T-helper 2 cell treated with Interferon-gamma antibody and Interleukin-4, amounts not matched to agents 100 ng/mL and 5 ng/mL, for 36 hours (primary cell): ENCODE measurements at regions not wholly inside any gene's neighbourhood (a gene's known extent, or its start where the extent isn't known, plus 50 kb on each side); places are given as distances from the start of the nearest gene placed in this dataset.

ENCODE experiments used
- intact Hi-C: fragments of 100-400 bp; cut with micrococcal nuclease; formaldehyde crosslinking; loops from one replicate; pipeline ENCODE4 v1.15.1; 2023

GRCh38 chr6:67679566-67680296 lies 955.4 kb upstream of the ADGRB3 start:
- intact Hi-C loops: no loop called here

- intact Hi-C loops: no loop called here
Observed at GRCh38 chr6:67676892-67677291, 958.2 kb upstream of the ADGRB3 start.

GRCh38 chr6:67667637-67668422 lies 967.3 kb upstream of the ADGRB3 start:
- intact Hi-C loops: no loop called here

- intact Hi-C loops: no loop called here
Observed at GRCh38 chr6:67666177-67666964, 968.7 kb upstream of the ADGRB3 start.

GRCh38 chr6:67664942-67665341 lies 970.1 kb upstream of the ADGRB3 start:
- intact Hi-C loops: no loop called here

- intact Hi-C loops: no loop called here
Observed at GRCh38 chr6:67663105-67663895, 971.8 kb upstream of the ADGRB3 start.

DNA sequence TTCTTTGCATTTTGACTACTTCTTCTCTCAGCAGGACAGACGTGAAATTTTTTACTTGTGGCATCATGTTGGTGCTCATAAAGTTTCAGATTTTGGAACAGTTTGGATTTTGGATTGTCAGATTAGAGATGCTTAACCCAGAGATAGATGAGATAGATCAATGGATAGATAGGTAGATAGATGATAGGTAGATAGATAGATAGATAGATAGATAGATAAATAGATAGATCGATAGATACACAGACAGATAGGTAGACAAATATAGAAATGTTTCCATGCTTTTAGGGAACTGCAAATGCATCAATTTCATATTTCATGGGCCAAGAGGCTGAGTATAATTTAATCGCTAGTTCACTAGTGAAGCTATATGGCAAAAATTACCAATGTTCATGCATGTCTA lies 981.5 kb upstream of the ADGRB3 start:
- intact Hi-C loops: no loop called here

DNA sequence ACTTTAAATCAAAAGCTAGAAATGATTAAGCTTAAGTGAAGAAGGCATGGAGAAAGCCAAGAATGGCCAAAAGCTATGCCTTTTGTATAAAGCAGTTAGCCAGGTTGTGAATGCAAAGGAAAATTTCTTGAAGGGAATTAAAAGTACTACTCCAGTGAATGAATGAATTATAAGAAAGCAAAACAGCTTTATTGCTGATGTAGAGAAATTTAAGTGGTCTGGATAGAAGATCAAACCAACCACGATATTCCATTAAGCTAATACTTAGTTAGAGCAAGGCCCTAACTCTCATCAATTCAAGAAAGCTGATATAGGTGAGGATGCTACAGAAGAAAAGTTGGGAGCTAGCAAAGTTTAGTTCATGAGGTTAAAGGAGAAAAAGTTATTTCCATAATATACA lies 988.5 kb upstream of the ADGRB3 start:
- intact Hi-C loops: no loop called here

GRCh38 chr6:67643281-67643680 lies 991.8 kb upstream of the ADGRB3 start:
- intact Hi-C loops: no loop called here

DNA sequence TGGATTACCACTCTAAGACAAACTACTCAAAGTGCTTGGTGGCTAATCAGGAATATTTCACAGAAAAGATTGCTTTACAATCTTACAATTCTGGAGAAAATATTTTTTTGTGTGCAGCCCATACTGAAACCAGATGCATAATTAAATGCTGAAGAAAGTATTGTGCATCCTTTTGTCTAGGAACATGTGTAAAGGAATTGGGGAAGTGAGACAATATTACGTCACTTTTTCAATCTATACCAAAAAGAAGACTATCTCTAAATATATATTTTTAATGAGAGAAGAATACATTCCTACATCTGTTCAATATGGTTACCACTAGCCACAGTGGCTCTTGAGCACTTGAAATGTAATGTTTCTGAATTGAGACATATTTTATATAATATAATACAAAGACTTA lies 992.5 kb upstream of the ADGRB3 start:
- intact Hi-C loops: no loop called here

- intact Hi-C loops: no loop called here
Observed at GRCh38 chr6:67640484-67640883, 994.6 kb upstream of the ADGRB3 start.

GRCh38 chr6:67639161-67639560 lies 995.9 kb upstream of the ADGRB3 start:
- intact Hi-C loops: no loop called here

DNA sequence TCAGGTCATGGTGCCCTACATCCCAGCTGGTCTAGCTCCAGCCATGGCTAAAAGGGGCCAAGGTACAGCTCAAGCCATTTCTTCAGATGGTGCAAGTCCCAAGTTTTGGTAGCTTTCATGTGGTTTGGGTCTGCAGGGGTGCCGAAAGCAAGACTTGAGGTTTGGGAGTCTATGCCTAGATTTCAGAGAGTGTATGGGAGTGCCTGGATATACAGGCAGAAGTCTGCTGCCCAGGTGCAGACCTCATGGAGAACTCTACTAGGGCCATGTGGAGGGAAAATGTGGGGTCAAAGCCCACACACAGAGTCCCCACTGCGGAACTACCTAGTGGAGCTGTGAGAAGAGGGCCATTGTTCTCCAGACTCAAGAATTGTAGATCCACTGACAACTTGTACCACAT lies 1000.9 kb upstream of the ADGRB3 start:
- intact Hi-C loops: no loop called here

DNA sequence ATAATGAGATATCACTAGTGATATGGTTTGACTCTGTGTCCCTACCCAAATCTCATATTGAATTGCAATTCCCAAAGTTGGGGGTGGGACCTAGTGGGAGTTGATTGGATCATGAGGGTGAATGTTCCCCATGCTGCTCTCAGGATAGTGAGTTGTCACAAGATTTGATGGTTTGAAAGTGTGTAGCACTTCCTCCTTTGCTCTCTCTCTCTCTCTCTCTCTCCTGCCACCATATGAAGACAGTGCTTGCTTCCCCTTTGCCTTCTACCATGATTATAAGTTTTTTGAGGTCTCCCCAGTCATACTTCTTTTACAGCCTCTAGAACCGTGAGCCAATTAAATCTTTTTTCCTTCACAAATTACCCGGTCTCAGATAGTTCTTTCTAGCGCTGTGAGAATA lies 1002.0 kb upstream of the ADGRB3 start:
- intact Hi-C loops: no loop called here

- intact Hi-C loops: no loop called here
Observed at GRCh38 chr6:67630146-67630545, 1004.9 kb upstream of the ADGRB3 start.

GRCh38 chr6:67629258-67629657 lies 1005.8 kb upstream of the ADGRB3 start:
- intact Hi-C loops: no loop called here

DNA sequence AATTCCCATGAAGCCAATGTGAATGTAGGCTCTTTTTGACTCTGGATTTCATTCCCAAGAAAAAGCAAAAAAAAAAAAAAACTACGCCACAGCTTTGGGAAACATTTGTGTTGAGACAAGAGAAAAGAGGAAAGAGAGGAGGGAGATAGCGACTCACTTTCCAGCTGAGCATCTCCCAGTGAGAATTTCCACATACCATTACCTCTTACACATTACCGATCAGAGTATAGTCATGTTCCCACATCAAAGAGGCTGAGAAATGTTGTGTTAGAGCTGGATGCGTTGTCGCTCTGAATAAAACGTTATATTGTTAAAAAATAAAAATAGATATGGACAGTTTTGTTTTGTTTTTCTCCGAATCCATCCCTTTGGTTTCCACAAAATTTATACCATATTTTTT lies 1019.3 kb upstream of the ADGRB3 start:
- intact Hi-C loops: no loop called here

- intact Hi-C loops: no loop called here
Observed at GRCh38 chr6:67608099-67608749, 1026.9 kb upstream of the ADGRB3 start.

DNA sequence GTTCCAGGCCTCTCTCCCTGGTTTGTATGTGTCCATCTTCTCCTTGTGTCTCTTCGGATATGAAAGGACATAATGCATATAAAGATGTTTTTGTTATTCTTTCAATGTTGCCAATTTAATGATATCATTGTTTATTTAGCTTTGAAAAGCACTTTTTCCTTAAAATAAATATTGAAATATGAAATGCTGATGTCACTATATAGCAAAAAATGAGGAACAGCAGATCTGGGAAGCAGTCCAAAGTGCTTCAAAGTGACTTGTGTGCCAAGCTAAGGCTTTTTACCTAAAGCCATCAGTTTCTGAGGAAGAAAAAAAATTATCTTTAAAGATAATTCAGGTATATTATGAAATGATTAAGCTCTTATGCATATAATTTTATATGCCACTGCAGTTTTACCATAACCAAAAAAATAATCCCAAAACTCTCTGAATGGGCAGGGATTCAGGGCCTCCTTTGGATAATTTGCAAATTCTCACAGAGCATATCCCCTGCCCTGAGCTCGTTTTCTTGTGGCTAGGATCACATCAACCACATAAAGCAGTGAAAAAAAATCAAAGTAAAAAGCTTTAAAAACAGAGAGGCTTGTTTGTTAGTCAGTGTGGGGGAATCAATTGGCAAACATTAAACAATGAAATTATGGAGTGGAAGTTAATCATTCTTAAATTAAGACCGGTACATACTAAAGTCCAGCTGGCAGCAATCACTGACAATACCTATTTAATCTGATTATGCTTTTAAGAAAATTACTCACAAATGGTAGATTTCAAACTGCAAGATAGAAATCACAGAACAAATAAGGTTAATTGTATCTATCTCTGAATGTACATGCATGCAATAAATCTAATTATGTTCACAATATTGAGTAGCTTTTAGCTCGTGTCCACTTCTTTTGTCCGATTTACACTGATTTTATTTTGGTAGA lies 1027.9 kb upstream of the ADGRB3 start:
- intact Hi-C loops: no loop called here

DNA sequence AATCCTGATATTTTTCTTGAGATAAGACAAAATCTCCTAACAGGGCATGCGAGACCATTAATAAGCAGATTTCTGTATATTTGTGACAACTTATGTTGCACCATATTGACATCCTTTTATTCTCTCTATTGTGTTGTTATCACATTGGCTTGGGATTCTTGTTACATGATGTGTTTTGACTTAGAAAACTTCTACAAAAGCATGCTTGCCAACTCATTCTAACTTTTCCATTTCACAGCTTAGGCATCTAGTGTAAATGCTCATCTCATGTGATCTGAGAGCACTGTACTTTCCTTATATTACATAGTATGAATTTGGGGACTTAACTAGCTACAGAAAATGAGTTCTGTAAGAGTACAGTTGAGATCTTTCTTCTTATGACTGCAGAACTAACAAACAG lies 1040.7 kb upstream of the ADGRB3 start:
- intact Hi-C loops: no loop called here
